SK-N-MC (cell line): ENCODE measurements at regions not wholly inside any gene's neighbourhood (a gene's known extent, or its start where the extent isn't known, plus 50 kb on each side); places are given as distances from the start of the nearest gene placed in this dataset.

ENCODE experiments used
- EZH2 ChIP-seq: fragments of 200-600 bp; sonication (generic); IDR thresholded peaks from one replicate; pipeline ENCODE4 v1.6.1; 2017; ENCODE audit warnings: antibody characterized with exemption
- FOXP2 ChIP-seq: optimal IDR thresholded peaks from 2 replicates; pipeline ENCODE3; 2011; ENCODE audit warnings: mild to moderate bottlenecking, moderate library complexity; ENCODE audit not compliant: insufficient read depth; ENCODE audit errors: extremely low read length, control extremely low read depth
- POLR2AphosphoS5 ChIP-seq: IDR thresholded peaks from 2 replicates; pipeline ENCODE4 v1.6.1; 2012; ENCODE audit warnings: mild to moderate bottlenecking, low read depth, low read length, borderline replicate concordance

- TF ChIP-seq EZH2 = no peak
- no peak for TF ChIP-seq POLR2AphosphoS5
- no peak for TF ChIP-seq FOXP2
Observed at GRCh38 chr3:99562138-99562537, 76.3 kb upstream of the COL8A1 start.
